ENCODE measurements at regions not wholly inside any gene's neighbourhood (a gene's known extent, or its start where the extent isn't known, plus 50 kb on each side); places are given as distances from the start of the nearest gene placed in this dataset.

DNA sequence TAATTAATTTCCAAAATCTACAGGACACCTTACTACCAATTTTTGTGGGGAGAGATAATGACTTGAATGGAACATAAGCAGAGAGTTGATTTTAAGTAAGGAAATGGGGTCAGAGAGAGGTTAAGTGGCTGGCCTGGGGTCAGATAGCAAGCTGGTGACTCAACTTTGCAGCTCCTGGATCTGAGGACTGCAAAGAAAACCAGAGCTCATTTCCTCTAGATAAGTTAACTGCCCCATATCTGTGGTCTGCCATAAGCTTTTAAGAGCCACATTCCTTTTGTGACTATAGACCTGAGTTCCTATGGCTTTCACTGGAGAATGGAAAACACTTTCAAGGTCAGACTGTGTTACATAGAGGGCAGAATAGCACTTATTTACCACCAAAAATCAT, 201.2 kb upstream of the PRICKLE1 start:
- DNase-seq: no peak
- H3K9ac ChIP-seq (ENCODE audit: insufficient read depth, low read length, poor library complexity, severe bottlenecking): no peak overlapping the region
- no peaks in the 10 kb centered on the region for H3K4me1 Mint-ChIP-seq
- no peak overlapping the region for H2AFZ ChIP-seq (ENCODE audit: insufficient read depth, low read depth, low read length, poor library complexity, severe bottlenecking)
- H3K79me2 ChIP-seq (ENCODE audit: insufficient read depth, low read length): no peaks in the 10 kb centered on the region
- H3K9me3 Mint-ChIP-seq: peaks cover 0 to 9% (median 4%) of the 10 kb centered on the region in 7 donors
- no peak overlapping the region for H3K27ac ChIP-seq (ENCODE audit: low read depth in 1 of 2, low read length in 2 of 2)
- no peak overlapping the region for H3K27ac Mint-ChIP-seq
- no peaks in the 10 kb centered on the region for H3K36me3 Mint-ChIP-seq
- no peak overlapping the region for H3K4me2 ChIP-seq (replicated peaks; ENCODE audit: extremely low read depth, low read length, poor library complexity, severe bottlenecking)
- H3K36me3 ChIP-seq (replicated peaks in 1 of 2; ENCODE audit: control insufficient read depth in 1 of 2, insufficient read depth in 2 of 2, low read length in 2 of 2): no peaks in the 10 kb centered on the region
- intact Hi-C loops (cut with micrococcal nuclease): no loop called here
- H3K4me1 ChIP-seq (ENCODE audit: control insufficient read depth in 1 of 2, insufficient read depth in 2 of 2, low read length in 2 of 2): no peaks in the 10 kb centered on the region
- no peaks in the 10 kb centered on the region for H3K27me3 ChIP-seq (ENCODE audit: control insufficient read depth in 2 of 2, insufficient read depth in 2 of 2, low read length in 2 of 2)
- no peaks in the 10 kb centered on the region for H4K20me1 ChIP-seq (ENCODE audit: insufficient read depth, low read length)
- peaks cover 0 to 1% (median 0%) of the 10 kb centered on the region in 3 donors for H3K27me3 Mint-ChIP-seq (ENCODE audit: low read depth in 3 of 3)
- H3K4me3 ChIP-seq (replicated peaks in 1 of 3; ENCODE audit: low read depth in 2 of 3, low read length in 3 of 3): no peak overlapping the region
- H3K9me3 ChIP-seq (replicated peaks in 1 of 2; ENCODE audit: control insufficient read depth in 1 of 2, insufficient read depth in 1 of 2, low read length in 2 of 2): no peaks in the 10 kb centered on the region
- no peak for TF ChIP-seq CTCF (IDR thresholded peaks at IDR 0.05)
- no peak overlapping the region for H3K4me3 Mint-ChIP-seq

- Mint-ChIP-seq H3K27me3 (ENCODE audit: low read depth in 3 of 3) (peaks cover 0 to 1% (median 0%) of the 10 kb centered on the region in 3 donors), H3K36me3 (no peaks in the 10 kb centered on the region)
Observed at GRCh38 chr12:42789808-42790760, 200.5 kb upstream of the PRICKLE1 start.

More at GRCh38 chr12:42789808-42790760, 200.5 kb upstream of the PRICKLE1 start:
- Mint-ChIP-seq H3K9me3 (peaks cover 0 to 9% (median 2%) of the 10 kb centered on the region in 7 donors), H3K4me3 (no peak overlapping the region), H3K4me1 (no peaks in the 10 kb centered on the region), H3K27ac (no peak overlapping the region)
- Histone ChIP-seq H3K27ac (ENCODE audit: low read depth in 1 of 2, low read length in 2 of 2) (no peak overlapping the region), H3K9ac (ENCODE audit: insufficient read depth, low read length, poor library complexity, severe bottlenecking) (no peak overlapping the region), H2AFZ (ENCODE audit: insufficient read depth, low read depth, low read length, poor library complexity, severe bottlenecking) (no peak overlapping the region), H3K79me2 (ENCODE audit: insufficient read depth, low read length) (no peaks in the 10 kb centered on the region), H3K4me2 (replicated peaks; ENCODE audit: extremely low read depth, low read length, poor library complexity, severe bottlenecking) (no peak overlapping the region), H3K27me3 (ENCODE audit: control insufficient read depth in 2 of 2, insufficient read depth in 2 of 2, low read length in 2 of 2) (no peaks in the 10 kb centered on the region), H4K20me1 (ENCODE audit: insufficient read depth, low read length) (no peaks in the 10 kb centered on the region), H3K4me1 (ENCODE audit: control insufficient read depth in 1 of 2, insufficient read depth in 2 of 2, low read length in 2 of 2) (no peaks in the 10 kb centered on the region), H3K36me3 (replicated peaks in 1 of 2; ENCODE audit: control insufficient read depth in 1 of 2, insufficient read depth in 2 of 2, low read length in 2 of 2) (no peaks in the 10 kb centered on the region), H3K4me3 (replicated peaks in 1 of 3; ENCODE audit: low read depth in 2 of 3, low read length in 3 of 3) (no peak overlapping the region), H3K9me3 (replicated peaks in 1 of 2; ENCODE audit: control insufficient read depth in 1 of 2, insufficient read depth in 1 of 2, low read length in 2 of 2) (no peaks in the 10 kb centered on the region)
- WGBS (ENCODE audit: insufficient coverage): 96% methylated on average over 6 of the region's 15 CpGs
- DNase-seq: no peak
- TF ChIP-seq CTCF (IDR thresholded peaks at IDR 0.05): no peak
- intact Hi-C loops (cut with micrococcal nuclease): no loop called here
